BE2C (cell line): ENCODE measurements at regions not wholly inside any gene's neighbourhood (a gene's known extent, or its start where the extent isn't known, plus 50 kb on each side); places are given as distances from the start of the nearest gene placed in this dataset.

ENCODE experiments used
- DNase-seq: peaks from one replicate; pipeline ENCODE4 v3.0.0-alpha.2; 2020
- H3K27me3 ChIP-seq: fragments of 250-450 bp; sonication (Bioruptor Pico); 2 replicates; pipeline ENCODE4 v1.5.1; 2020; ENCODE audit warnings: mild to moderate bottlenecking
- H3K36me3 ChIP-seq: fragments of 250-450 bp; sonication (Bioruptor Pico); 2 replicates; pipeline ENCODE4 v1.5.1; 2020; ENCODE audit warnings: mild to moderate bottlenecking
- H3K4me1 ChIP-seq: fragments of 250-450 bp; sonication (Bioruptor Pico); 2 replicates; pipeline ENCODE4 v1.5.1; 2020
- H3K4me3 ChIP-seq: 2 replicates; pipeline ENCODE4 v1.5.1; 2011; ENCODE audit warnings: low read depth, low read length
- H3K9me3 ChIP-seq: fragments of 250-450 bp; sonication (Bioruptor Pico); 2 replicates; pipeline ENCODE4 v1.5.1; 2020
- TF ChIP-seq, protein P1 (sequence below): IDR thresholded peaks from 2 replicates; pipeline ENCODE4 v1.5.1; 2012; ENCODE audit warnings: mild to moderate bottlenecking, low read depth, low read length

GRCh38 chr7:87007038-87007437 lies 52.4 kb downstream of the ELAPOR2 start:
- H3K27me3 ChIP-seq: 0 out of 2 replicates have a peak, but pooled peaks cover 3% of the 10 kb centered on the region
- no peak for DNase-seq
- H3K36me3 ChIP-seq: no peaks in the 10 kb centered on the region
- TF ChIP-seq, protein P1, sequence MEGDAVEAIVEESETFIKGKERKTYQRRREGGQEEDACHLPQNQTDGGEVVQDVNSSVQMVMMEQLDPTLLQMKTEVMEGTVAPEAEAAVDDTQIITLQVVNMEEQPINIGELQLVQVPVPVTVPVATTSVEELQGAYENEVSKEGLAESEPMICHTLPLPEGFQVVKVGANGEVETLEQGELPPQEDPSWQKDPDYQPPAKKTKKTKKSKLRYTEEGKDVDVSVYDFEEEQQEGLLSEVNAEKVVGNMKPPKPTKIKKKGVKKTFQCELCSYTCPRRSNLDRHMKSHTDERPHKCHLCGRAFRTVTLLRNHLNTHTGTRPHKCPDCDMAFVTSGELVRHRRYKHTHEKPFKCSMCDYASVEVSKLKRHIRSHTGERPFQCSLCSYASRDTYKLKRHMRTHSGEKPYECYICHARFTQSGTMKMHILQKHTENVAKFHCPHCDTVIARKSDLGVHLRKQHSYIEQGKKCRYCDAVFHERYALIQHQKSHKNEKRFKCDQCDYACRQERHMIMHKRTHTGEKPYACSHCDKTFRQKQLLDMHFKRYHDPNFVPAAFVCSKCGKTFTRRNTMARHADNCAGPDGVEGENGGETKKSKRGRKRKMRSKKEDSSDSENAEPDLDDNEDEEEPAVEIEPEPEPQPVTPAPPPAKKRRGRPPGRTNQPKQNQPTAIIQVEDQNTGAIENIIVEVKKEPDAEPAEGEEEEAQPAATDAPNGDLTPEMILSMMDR: no peak
- no peak overlapping the region for H3K4me3 ChIP-seq
- H3K9me3 ChIP-seq: no peaks in the 10 kb centered on the region
- H3K4me1 ChIP-seq: peaks cover 3% of the 10 kb centered on the region

DNA sequence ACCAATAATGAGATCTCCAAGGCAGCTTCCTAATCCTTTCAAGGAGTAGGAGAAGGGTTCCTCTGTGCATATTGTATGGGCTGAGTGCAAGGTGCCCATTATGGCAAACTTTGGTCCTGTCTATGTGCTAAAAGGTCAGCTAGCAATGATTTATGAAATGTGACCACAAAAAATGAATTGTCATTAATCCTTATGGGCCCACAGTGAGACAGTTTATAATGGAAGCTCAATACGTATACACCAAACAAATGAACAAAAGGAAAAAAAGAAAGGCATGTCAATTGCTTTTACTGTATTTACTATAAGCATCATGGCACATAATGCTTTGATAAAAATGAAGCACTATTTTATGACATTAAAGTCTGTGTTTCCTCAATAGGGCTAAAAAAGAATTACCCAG lies 54.5 kb downstream of the ELAPOR2 start:
- Histone ChIP-seq H3K9me3 (no peaks in the 10 kb centered on the region), H3K4me1 (peaks cover 3% of the 10 kb centered on the region), H3K36me3 (no peaks in the 10 kb centered on the region), H3K27me3 (peaks cover 3% of the 10 kb centered on the region; the same call in 1 of the 2 replicates), H3K4me3 (no peak overlapping the region)
- TF ChIP-seq, protein P1: no peak
- no peak for DNase-seq

- no peaks in the 10 kb centered on the region for H3K36me3 ChIP-seq
- DNase-seq: no peak
- no peak overlapping the region for H3K4me3 ChIP-seq
- H3K9me3 ChIP-seq: no peaks in the 10 kb centered on the region
- peaks cover 5% of the 10 kb centered on the region; the same call in 1 of the 2 replicates for H3K27me3 ChIP-seq
- TF ChIP-seq, protein P1: no peak
- H3K4me1 ChIP-seq: peaks cover 3% of the 10 kb centered on the region
Measured at GRCh38 chr7:87003872-87004798, 55.3 kb downstream of the ELAPOR2 start.

GRCh38 chr7:87001214-87001613 lies 58.2 kb downstream of the ELAPOR2 start:
- H3K9me3 ChIP-seq: no peaks in the 10 kb centered on the region
- no peak overlapping the region for H3K4me3 ChIP-seq
- DNase-seq: no peak
- TF ChIP-seq, protein P1: no peak
- peaks cover 4% of the 10 kb centered on the region; the same call in 1 of the 2 replicates for H3K27me3 ChIP-seq
- no peaks in the 10 kb centered on the region for H3K36me3 ChIP-seq
- H3K4me1 ChIP-seq: peaks cover 3% of the 10 kb centered on the region

GRCh38 chr7:87000344-87000743 lies 59.1 kb downstream of the ELAPOR2 start:
- Histone ChIP-seq H3K9me3 (no peaks in the 10 kb centered on the region), H3K27me3 (peaks cover 4% of the 10 kb centered on the region; the same call in 1 of the 2 replicates), H3K36me3 (no peaks in the 10 kb centered on the region), H3K4me3 (no peak overlapping the region), H3K4me1 (peaks cover 3% of the 10 kb centered on the region)
- TF ChIP-seq, protein P1: no peak
- DNase-seq: no peak

DNA sequence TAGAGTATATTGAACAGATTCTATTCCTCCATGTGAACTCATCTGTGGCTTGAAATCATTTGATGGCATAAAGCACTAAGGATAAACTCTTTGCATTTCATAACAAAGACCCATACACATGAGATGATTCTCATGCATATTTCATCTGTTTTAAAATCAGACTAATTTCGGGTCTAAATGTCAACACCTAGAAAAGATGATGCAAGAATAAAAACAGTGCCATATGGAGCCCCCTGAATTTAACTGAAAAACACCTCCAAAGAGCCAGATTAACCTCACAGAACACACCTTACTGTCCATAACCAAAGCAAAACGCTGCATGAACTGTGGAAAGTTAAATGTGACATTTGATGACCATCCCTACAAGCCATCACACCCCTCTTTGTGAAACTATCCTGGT lies 59.7 kb downstream of the ELAPOR2 start:
- TF ChIP-seq, protein P1: no peak
- no peaks in the 10 kb centered on the region for H3K36me3 ChIP-seq
- no peak overlapping the region for H3K4me3 ChIP-seq
- H3K9me3 ChIP-seq: no peaks in the 10 kb centered on the region
- peaks cover 4% of the 10 kb centered on the region; the same call in 1 of the 2 replicates for H3K27me3 ChIP-seq
- peaks cover 3% of the 10 kb centered on the region for H3K4me1 ChIP-seq
- no peak for DNase-seq
